ENCODE measurements at regions not wholly inside any gene's neighbourhood (a gene's known extent, or its start where the extent isn't known, plus 50 kb on each side); places are given as distances from the start of the nearest gene placed in this dataset.

DNA sequence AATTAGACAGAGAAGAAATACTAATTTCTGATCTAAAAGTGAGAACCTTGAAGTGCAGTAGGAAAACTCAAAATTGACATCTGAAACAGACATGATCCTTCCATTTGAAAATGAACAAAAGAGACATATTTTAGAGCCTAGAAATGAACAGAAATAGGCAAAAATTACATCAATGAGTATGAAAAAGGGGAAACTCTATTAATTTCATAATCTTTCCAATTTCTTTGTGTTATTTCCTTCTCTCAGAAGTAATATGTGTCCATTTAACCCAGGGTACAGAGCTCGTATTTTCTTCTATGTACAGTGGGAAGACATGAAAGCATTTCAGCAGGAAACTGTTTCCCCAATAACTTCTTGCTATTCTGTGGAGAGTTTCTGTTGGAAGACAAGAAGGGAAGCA lies 263.1 kb downstream of the CGGBP1 start:
- no peak overlapping the region for H3K4me2 ChIP-seq (ENCODE audit: low read length, poor library complexity, severe bottlenecking)
- no peak overlapping the region for H3K9ac ChIP-seq (ENCODE audit: low read length)
- no peak overlapping the region for H3K14ac ChIP-seq (ENCODE audit: low read length in 2 of 2)
- 82% methylated on average over 1 of the region's 1 CpG for WGBS
- peaks cover 9% of the 10 kb centered on the region for H3K4me1 ChIP-seq (ENCODE audit: control insufficient read depth, insufficient read depth, low read depth, low read length)
- no peaks in the 10 kb centered on the region for H3K36me3 ChIP-seq (ENCODE audit: control insufficient read depth in 1 of 2, insufficient read depth in 2 of 2, low read depth in 1 of 2, low read length in 2 of 2)
- no peak overlapping the region for H2AK5ac ChIP-seq (ENCODE audit: low read length, severe bottlenecking)
- H4K91ac ChIP-seq (ENCODE audit: low read length) = no peak overlapping the region
- no peak overlapping the region for H2BK5ac ChIP-seq (ENCODE audit: low read depth, low read length, poor library complexity, severe bottlenecking)
- H3K9me3 ChIP-seq (ENCODE audit: control insufficient read depth, low read length) = no peaks in the 10 kb centered on the region
- H4K8ac ChIP-seq (ENCODE audit: low read length) = no peak overlapping the region
- no peak overlapping the region for H2BK15ac ChIP-seq (ENCODE audit: low read depth, poor library complexity, severe bottlenecking)
- no peak overlapping the region for H3K27ac ChIP-seq (ENCODE audit: low read length, poor library complexity, severe bottlenecking)
- no peaks in the 10 kb centered on the region for H3K79me1 ChIP-seq (replicated peaks; ENCODE audit: low read length, poor library complexity, severe bottlenecking)
- no peak overlapping the region for H3K23ac ChIP-seq (ENCODE audit: low read length in 2 of 2)
- H3K18ac ChIP-seq (ENCODE audit: low read depth in 1 of 2, low read length in 2 of 2) = no peak overlapping the region
- peaks cover 29 to 45% of the 10 kb centered on the region in 2 experiments for H3K27me3 ChIP-seq (ENCODE audit: control insufficient read depth in 1 of 2, insufficient read depth in 1 of 2, low read length in 2 of 2)
- no peak overlapping the region for H2BK120ac ChIP-seq (ENCODE audit: low read depth, low read length)
- H2BK12ac ChIP-seq (ENCODE audit: low read length in 2 of 2) = no peak overlapping the region
- no peak overlapping the region for H3K4ac ChIP-seq (ENCODE audit: low read depth in 1 of 2, low read length in 2 of 2)
- no peak overlapping the region for H2AFZ ChIP-seq (ENCODE audit: low read depth, low read length)
- no peak overlapping the region for H3K4me3 ChIP-seq (ENCODE audit: insufficient read depth in 1 of 2, low read depth in 1 of 2, low read length in 2 of 2)
- no peak for DNase-seq

GRCh38 chr3:87793337-87793877 lies 265.4 kb downstream of the CGGBP1 start:
- Histone ChIP-seq H3K23ac (ENCODE audit: low read length in 2 of 2) (no peak overlapping the region), H2BK12ac (ENCODE audit: low read length in 2 of 2) (no peak overlapping the region), H3K27ac (ENCODE audit: low read length, poor library complexity, severe bottlenecking) (no peak overlapping the region), H3K4me3 (ENCODE audit: insufficient read depth in 1 of 2, low read depth in 1 of 2, low read length in 2 of 2) (peak overlapping the region in 1 of 2 experiments; percentile 75), H2BK15ac (ENCODE audit: low read depth, poor library complexity, severe bottlenecking) (no peak overlapping the region), H3K4me1 (ENCODE audit: control insufficient read depth, insufficient read depth, low read depth, low read length) (peaks cover 9% of the 10 kb centered on the region), H3K14ac (ENCODE audit: low read length in 2 of 2) (no peak overlapping the region), H3K36me3 (ENCODE audit: control insufficient read depth in 1 of 2, insufficient read depth in 2 of 2, low read depth in 1 of 2, low read length in 2 of 2) (no peaks in the 10 kb centered on the region), H2AK5ac (ENCODE audit: low read length, severe bottlenecking) (no peak overlapping the region), H2AFZ (ENCODE audit: low read depth, low read length) (no peak overlapping the region), H3K27me3 (ENCODE audit: control insufficient read depth in 1 of 2, insufficient read depth in 1 of 2, low read length in 2 of 2) (peaks cover 29 to 49% of the 10 kb centered on the region in 2 experiments), H3K4ac (ENCODE audit: low read depth in 1 of 2, low read length in 2 of 2) (no peak overlapping the region), H3K9ac (ENCODE audit: low read length) (no peak overlapping the region), H3K4me2 (ENCODE audit: low read length, poor library complexity, severe bottlenecking) (peak overlapping the region; percentile 86), H3K9me3 (ENCODE audit: control insufficient read depth, low read length) (no peaks in the 10 kb centered on the region), H2BK5ac (ENCODE audit: low read depth, low read length, poor library complexity, severe bottlenecking) (no peak overlapping the region), H2BK120ac (ENCODE audit: low read depth, low read length) (no peak overlapping the region), H4K8ac (ENCODE audit: low read length) (no peak overlapping the region), H4K91ac (ENCODE audit: low read length) (no peak overlapping the region), H3K79me1 (replicated peaks; ENCODE audit: low read length, poor library complexity, severe bottlenecking) (no peaks in the 10 kb centered on the region), H3K18ac (ENCODE audit: low read depth in 1 of 2, low read length in 2 of 2) (no peak overlapping the region)
- DNase-seq = no peak
- WGBS = 5% methylated on average over 15 of the region's 17 CpGs

GRCh38 chr3:87792534-87793336 lies 266.1 kb downstream of the CGGBP1 start, which contains the start of gene HTR1F:
HTR1F (plus strand) TSS chr3:87792706.
- no peak within 1 kb of the TSS for H2BK12ac ChIP-seq (ENCODE audit: low read length in 2 of 2)
- H3K4me3 ChIP-seq (ENCODE audit: insufficient read depth in 1 of 2, low read depth in 1 of 2, low read length in 2 of 2) = peak within 1 kb of the TSS; percentile 46 to 75
- no peaks in the 10 kb centered on the region for H3K9me3 ChIP-seq (ENCODE audit: control insufficient read depth, low read length)
- no peak within 1 kb of the TSS for H2BK15ac ChIP-seq (ENCODE audit: low read depth, poor library complexity, severe bottlenecking)
- no peaks in the 10 kb centered on the region for H3K79me1 ChIP-seq (replicated peaks; ENCODE audit: low read length, poor library complexity, severe bottlenecking)
- peak within 1 kb of the TSS; percentile 86 for H3K4me2 ChIP-seq (ENCODE audit: low read length, poor library complexity, severe bottlenecking)
- H3K23ac ChIP-seq (ENCODE audit: low read length in 2 of 2) = no peak within 1 kb of the TSS
- H4K91ac ChIP-seq (ENCODE audit: low read length) = no peak within 1 kb of the TSS
- no peak within 1 kb of the TSS for H3K18ac ChIP-seq (ENCODE audit: low read depth in 1 of 2, low read length in 2 of 2)
- DNase-seq = no peak
- no peak within 1 kb of the TSS for H2AFZ ChIP-seq (ENCODE audit: low read depth, low read length)
- H2AK5ac ChIP-seq (ENCODE audit: low read length, severe bottlenecking) = no peak within 1 kb of the TSS
- no peaks in the 10 kb centered on the region for H3K36me3 ChIP-seq (ENCODE audit: control insufficient read depth in 1 of 2, insufficient read depth in 2 of 2, low read depth in 1 of 2, low read length in 2 of 2)
- no peak within 1 kb of the TSS for H4K8ac ChIP-seq (ENCODE audit: low read length)
- H3K27ac ChIP-seq (ENCODE audit: low read length, poor library complexity, severe bottlenecking) = no peak within 1 kb of the TSS
- H2BK120ac ChIP-seq (ENCODE audit: low read depth, low read length) = no peak within 1 kb of the TSS
- no peak within 1 kb of the TSS for H2BK5ac ChIP-seq (ENCODE audit: low read depth, low read length, poor library complexity, severe bottlenecking)
- H3K27me3 ChIP-seq (ENCODE audit: control insufficient read depth in 1 of 2, insufficient read depth in 1 of 2, low read length in 2 of 2) = peaks cover 29 to 49% of the 10 kb centered on the region in 2 experiments
- H3K4ac ChIP-seq (ENCODE audit: low read depth in 1 of 2, low read length in 2 of 2) = no peak within 1 kb of the TSS
- WGBS = 1% methylated on average over 54 of the region's 62 CpGs
- peak within 1 kb of the TSS; percentile 15 for H3K9ac ChIP-seq (ENCODE audit: low read length)
- peaks cover 9% of the 10 kb centered on the region for H3K4me1 ChIP-seq (ENCODE audit: control insufficient read depth, insufficient read depth, low read depth, low read length)
- no peak within 1 kb of the TSS for H3K14ac ChIP-seq (ENCODE audit: low read length in 2 of 2)

GRCh38 chr3:87792198-87792533 lies 266.6 kb downstream of the CGGBP1 start:
- Histone ChIP-seq H2BK5ac (ENCODE audit: low read depth, low read length, poor library complexity, severe bottlenecking) (no peak overlapping the region), H3K36me3 (ENCODE audit: control insufficient read depth in 1 of 2, insufficient read depth in 2 of 2, low read depth in 1 of 2, low read length in 2 of 2) (no peaks in the 10 kb centered on the region), H4K91ac (ENCODE audit: low read length) (no peak overlapping the region), H3K9me3 (ENCODE audit: control insufficient read depth, low read length) (no peaks in the 10 kb centered on the region), H3K27me3 (ENCODE audit: control insufficient read depth in 1 of 2, insufficient read depth in 1 of 2, low read length in 2 of 2) (peaks cover 29 to 49% of the 10 kb centered on the region in 2 experiments), H2BK12ac (ENCODE audit: low read length in 2 of 2) (no peak overlapping the region), H3K18ac (ENCODE audit: low read depth in 1 of 2, low read length in 2 of 2) (no peak overlapping the region), H3K4me3 (ENCODE audit: insufficient read depth in 1 of 2, low read depth in 1 of 2, low read length in 2 of 2) (peak overlapping the region in 1 of 2 experiments; percentile 75), H2AK5ac (ENCODE audit: low read length, severe bottlenecking) (no peak overlapping the region), H3K9ac (ENCODE audit: low read length) (peak overlapping the region; percentile 15), H3K79me1 (replicated peaks; ENCODE audit: low read length, poor library complexity, severe bottlenecking) (no peaks in the 10 kb centered on the region), H2BK15ac (ENCODE audit: low read depth, poor library complexity, severe bottlenecking) (no peak overlapping the region), H3K4me2 (ENCODE audit: low read length, poor library complexity, severe bottlenecking) (peak overlapping the region; percentile 86), H3K27ac (ENCODE audit: low read length, poor library complexity, severe bottlenecking) (no peak overlapping the region), H2AFZ (ENCODE audit: low read depth, low read length) (no peak overlapping the region), H4K8ac (ENCODE audit: low read length) (no peak overlapping the region), H3K14ac (ENCODE audit: low read length in 2 of 2) (no peak overlapping the region), H3K23ac (ENCODE audit: low read length in 2 of 2) (no peak overlapping the region), H3K4me1 (ENCODE audit: control insufficient read depth, insufficient read depth, low read depth, low read length) (peaks cover 9% of the 10 kb centered on the region), H3K4ac (ENCODE audit: low read depth in 1 of 2, low read length in 2 of 2) (no peak overlapping the region), H2BK120ac (ENCODE audit: low read depth, low read length) (no peak overlapping the region)
- WGBS = 34% methylated on average over 5 of the region's 10 CpGs
- no peak for DNase-seq
